HG02981 (cell line): ENCODE measurements at regions not wholly inside any gene's neighbourhood (a gene's known extent, or its start where the extent isn't known, plus 50 kb on each side); places are given as distances from the start of the nearest gene placed in this dataset.
"Not testable (repeated sequence)": the region's sequence is repeated elsewhere in the genome, so short reads cannot be mapped to it uniquely, and the experiment has no call there.

Experiments used
- ATAC-seq: cut with Tn5 transposase; IDR thresholded peaks from one replicate; pipeline ENCODE4 v1.9.1; 2021; ENCODE audit warnings: mild to moderate bottlenecking, moderate library complexity; ENCODE audit not compliant: unreplicated experiment

- no peak for ATAC-seq
Measured at GRCh38 chr12:131386781-131387180, 324.1 kb upstream of the SFSWAP start.

GRCh38 chr12:131387281-131388163 is 323.4 kb upstream of the SFSWAP start:
- ATAC-seq = no peak

GRCh38 chr12:131388164-131389053 is 322.5 kb upstream of the SFSWAP start:
- ATAC-seq = not testable (repeated sequence)

- ATAC-seq = no peak
Measured at GRCh38 chr12:131389054-131390013, 321.6 kb upstream of the SFSWAP start.

- ATAC-seq = no peak
Measured at GRCh38 chr12:131390412-131391334, 320.2 kb upstream of the SFSWAP start.

- no peak for ATAC-seq
Measured at GRCh38 chr12:131391399-131391798, 319.5 kb upstream of the SFSWAP start.

- not testable (repeated sequence) for ATAC-seq
Measured at GRCh38 chr12:131394752-131395151, 316.1 kb upstream of the SFSWAP start.

- not testable (repeated sequence) for ATAC-seq
Measured at GRCh38 chr12:131395209-131395684, 315.6 kb upstream of the SFSWAP start.

GRCh38 chr12:131395971-131396573 is 314.8 kb upstream of the SFSWAP start:
- ATAC-seq = no peak

- no peak for ATAC-seq
Measured at GRCh38 chr12:131397493-131398181, 313.3 kb upstream of the SFSWAP start.

GRCh38 chr12:131399000-131399399 is 311.9 kb upstream of the SFSWAP start:
- no peak for ATAC-seq

- not testable (repeated sequence) for ATAC-seq
Measured at GRCh38 chr12:131400668-131401294, 310.1 kb upstream of the SFSWAP start.

GRCh38 chr12:131401907-131402633 is 308.8 kb upstream of the SFSWAP start:
- ATAC-seq = not testable (repeated sequence)

- no peak for ATAC-seq
Measured at GRCh38 chr12:131402781-131403396, 308.0 kb upstream of the SFSWAP start.

- ATAC-seq = no peak
Measured at GRCh38 chr12:131403676-131404075, 307.2 kb upstream of the SFSWAP start.

GRCh38 chr12:131404705-131405104 is 306.2 kb upstream of the SFSWAP start:
- no peak for ATAC-seq
